Smooth muscle cell (in vitro differentiated cells): ENCODE measurements at regions not wholly inside any gene's neighbourhood (a gene's known extent, or its start where the extent isn't known, plus 50 kb on each side); places are given as distances from the start of the nearest gene placed in this dataset.
"Not testable (repeated sequence)": the region's sequence is repeated elsewhere in the genome, so short reads cannot be mapped to it uniquely, and the experiment has no call there.

Experiments used
- DNase-seq: peaks from one replicate; lab custom pipeline; 2025; ENCODE audit not compliant: unreplicated experiment; lab: John Stamatoyannopoulos, UW
- H2AFZ ChIP-seq: fragments of 200-600 bp; sonication (generic); 2 replicates; pipeline ENCODE4 v1.6.0; 2016; ENCODE audit warnings: antibody characterized with exemption, low read depth, mild to moderate bottlenecking
- H3F3A ChIP-seq: fragments of 200-600 bp; sonication (generic); 2 replicates; pipeline ENCODE4 v1.6.0; 2017; ENCODE audit warnings: antibody characterized with exemption, low read depth
- H3K27ac ChIP-seq: fragments of 200-600 bp; sonication (generic); 2 replicates; pipeline ENCODE4 v1.5.1; 2016; ENCODE audit warnings: low read depth, mild to moderate bottlenecking
- H3K27me3 ChIP-seq: fragments of 200-600 bp; sonication (generic); 2 replicates; pipeline ENCODE4 v1.6.1; 2016; ENCODE audit warnings: low read depth, mild to moderate bottlenecking
- H3K36me3 ChIP-seq: fragments of 200-600 bp; sonication (generic); 2 replicates; pipeline ENCODE4 v1.5.1; 2016; ENCODE audit warnings: low read depth
- H3K4me1 ChIP-seq: fragments of 200-600 bp; sonication (generic); 2 replicates; pipeline ENCODE4 v1.5.1; 2016; ENCODE audit warnings: low read depth
- H3K4me2 ChIP-seq: fragments of 200-600 bp; sonication (generic); 2 replicates; pipeline ENCODE4 v1.6.0; 2016; ENCODE audit warnings: mild to moderate bottlenecking
- H3K4me3 ChIP-seq: fragments of 200-600 bp; sonication (generic); 2 replicates; pipeline ENCODE4 v1.5.1; 2016; ENCODE audit warnings: mild to moderate bottlenecking
- H3K79me2 ChIP-seq: fragments of 200-600 bp; sonication (generic); 2 replicates; pipeline ENCODE4 v1.6.0; 2016; ENCODE audit warnings: low read depth, mild to moderate bottlenecking
- H3K9ac ChIP-seq: fragments of 200-600 bp; sonication (generic); 2 replicates; pipeline ENCODE4 v1.6.0; 2016; ENCODE audit warnings: low read depth
- H3K9me3 ChIP-seq: fragments of 200-600 bp; sonication (generic); replicated peaks from 2 replicates; pipeline ENCODE4 v1.5.1; 2016; ENCODE audit warnings: low read depth
- H4K20me1 ChIP-seq: fragments of 200-600 bp; sonication (generic); 2 replicates; pipeline ENCODE4 v1.6.0; 2016; ENCODE audit warnings: low read depth
- CTCF ChIP-seq: fragments of 200-600 bp; sonication (generic); IDR thresholded peaks from 2 replicates; pipeline ENCODE4 v1.5.1; 2017; ENCODE audit warnings: borderline replicate concordance, mild to moderate bottlenecking, antibody characterized with exemption; ENCODE audit not compliant: insufficient read depth, poor library complexity, severe bottlenecking
- WGBS: methylation state at CpG from one replicate; pipeline ENCODE4 v1.1.7; 2016; ENCODE audit warnings: low lambda C conversion rate; 5-methylcytosine and 5-hydroxymethylcytosine counted together

GRCh38 chr16:10326647-10327046 is 59.2 kb upstream of the ATF7IP2 start:
- no peak for DNase-seq
- Histone ChIP-seq H3K4me3 (no peak overlapping the region), H2AFZ (no peak overlapping the region), H3K4me2 (no peak overlapping the region), H3K79me2 (no peaks in the 10 kb centered on the region), H3K27me3 (no peaks in the 10 kb centered on the region), H4K20me1 (no peaks in the 10 kb centered on the region), H3K27ac (no peak overlapping the region), H3K4me1 (no peaks in the 10 kb centered on the region), H3F3A (no peaks in the 10 kb centered on the region), H3K36me3 (no peaks in the 10 kb centered on the region), H3K9me3 (no peaks in the 10 kb centered on the region), H3K9ac (no peak overlapping the region)
- no peak for TF ChIP-seq CTCF
- 95% methylated on average over 5 of the region's 5 CpGs for WGBS

- H3K27me3 ChIP-seq, H2AFZ ChIP-seq, H3K36me3 ChIP-seq, H3K4me2 ChIP-seq, H4K20me1 ChIP-seq, H3K4me1 ChIP-seq, H3K9me3 ChIP-seq, H3K27ac ChIP-seq, DNase-seq, H3F3A ChIP-seq, H3K79me2 ChIP-seq, H3K4me3 ChIP-seq, H3K9ac ChIP-seq: not testable (repeated sequence)
- 57% methylated on average over 5 of the region's 5 CpGs for WGBS
Observed at GRCh38 chr16:10328291-10328690, 57.6 kb upstream of the ATF7IP2 start.

DNA sequence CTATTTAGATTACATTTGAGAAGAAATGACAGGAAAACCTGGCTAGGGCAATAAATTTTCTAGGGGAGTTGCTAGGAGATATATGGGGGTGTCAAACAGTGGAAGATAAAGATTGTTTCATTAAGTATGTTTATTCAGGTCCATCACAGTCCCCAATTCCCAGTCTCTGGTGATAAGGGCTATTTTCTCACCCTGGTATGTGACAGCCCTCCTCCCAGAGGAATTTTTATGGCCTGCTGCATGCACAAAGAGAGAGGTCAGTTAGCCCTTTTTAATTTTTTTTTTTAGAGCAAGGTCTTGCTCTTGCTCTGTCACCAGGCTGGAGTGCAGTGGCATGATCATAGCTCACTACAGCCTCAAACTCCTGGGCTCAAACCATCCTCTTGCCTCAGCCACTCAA is 53.6 kb upstream of the ATF7IP2 start:
- DNase-seq: no peak
- Histone ChIP-seq H3K27me3 (no peaks in the 10 kb centered on the region), H3K27ac (no peak overlapping the region), H3K4me2 (no peak overlapping the region), H3K79me2 (no peaks in the 10 kb centered on the region), H3K36me3 (no peaks in the 10 kb centered on the region), H2AFZ (no peak overlapping the region), H4K20me1 (no peaks in the 10 kb centered on the region), H3K4me1 (no peaks in the 10 kb centered on the region), H3K9me3 (no peaks in the 10 kb centered on the region), H3K4me3 (no peak overlapping the region), H3K9ac (no peak overlapping the region), H3F3A (no peaks in the 10 kb centered on the region)
- no peak for TF ChIP-seq CTCF

DNA sequence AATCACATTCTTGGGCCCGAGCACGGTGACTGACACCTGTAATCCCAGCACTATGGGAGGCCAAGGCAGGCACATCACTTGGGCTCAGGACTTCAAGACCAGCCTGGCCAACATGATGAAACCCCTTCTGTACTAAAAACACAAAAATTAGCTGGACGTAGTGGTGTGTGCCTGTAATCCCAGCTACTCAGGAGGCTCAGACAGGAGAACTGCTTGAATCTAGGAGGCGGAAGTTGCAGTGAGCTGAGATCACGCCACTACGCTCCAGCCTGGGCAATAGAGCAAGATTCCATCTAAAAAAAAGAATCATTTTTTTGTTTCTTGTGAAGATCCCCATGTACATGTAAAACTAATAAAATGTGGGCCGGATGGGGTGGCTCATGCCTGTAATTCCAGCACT is 53.1 kb upstream of the ATF7IP2 start:
- no peaks in the 10 kb centered on the region for H3F3A ChIP-seq
- no peak overlapping the region for H3K4me2 ChIP-seq
- no peaks in the 10 kb centered on the region for H3K4me1 ChIP-seq
- DNase-seq: no peak
- H3K4me3 ChIP-seq: no peak overlapping the region
- no peaks in the 10 kb centered on the region for H3K79me2 ChIP-seq
- no peaks in the 10 kb centered on the region for H3K36me3 ChIP-seq
- no peak overlapping the region for H2AFZ ChIP-seq
- no peak overlapping the region for H3K27ac ChIP-seq
- no peaks in the 10 kb centered on the region for H4K20me1 ChIP-seq
- no peak overlapping the region for H3K9ac ChIP-seq
- no peak for TF ChIP-seq CTCF
- H3K27me3 ChIP-seq: no peaks in the 10 kb centered on the region
- WGBS: 93% methylated on average over 7 of the region's 7 CpGs
- H3K9me3 ChIP-seq: no peaks in the 10 kb centered on the region
